HepG2 (cell line): ENCODE measurements at regions not wholly inside any gene's neighbourhood (a gene's known extent, or its start where the extent isn't known, plus 50 kb on each side); places are given as distances from the start of the nearest gene placed in this dataset.

Source experiments
- ATAC-seq: fragments of 200-7000 bp; cut with Tn5 transposase; 3 replicates; pipeline ENCODE4 v1.9.1; 2020; ENCODE audit warnings: mild to moderate bottlenecking, moderate library complexity
- BruUV-seq: library from RNA; stranded (reverse); fragments of 400-500 nt; replicated peaks from 2 replicates; lab custom pipeline; 2021; lab: Mats Ljungman, UMichigan
- CTCF ChIA-PET: fragments of 300-600 bp; formaldehyde crosslinking; extraction: SDS; loops from one replicate; lab custom pipeline; 2021; ENCODE audit warnings: low total read pairs, inconsistent platforms, low intra/inter-chr PET ratio; lab: Yijun Ruan, JAX
- POLR2A ChIA-PET: fragments of 350-600 bp; sonication (Branson Sonifier 250); formaldehyde crosslinking; loops from one replicate; lab custom pipeline; 2020; ENCODE audit warnings: antibody characterized with exemption, inconsistent platforms; lab: Yijun Ruan, JAX
- DNase-seq: peaks from one replicate; pipeline ENCODE4 v3.0.0-alpha.2; 2015; ENCODE audit warnings: low spot score
- FAIRE-seq: peaks from 3 replicates; lab custom pipeline; 2011; peaks lifted over from hg19 to GRCh38; lab: Jason Lieb, UNC
- H2AFZ ChIP-seq: one replicate; pipeline ENCODE4 v1.6.1; 2011; ENCODE audit warnings: low read length, inconsistent platforms
- H3K27ac ChIP-seq: fragments of 300-600 bp; 3 replicates; pipeline ENCODE4 v1.8.0; 2011; ENCODE audit warnings: mixed run types, mild to moderate bottlenecking, mixed read lengths, low read length, inconsistent platforms; ENCODE audit not compliant: insufficient read depth; ENCODE audit errors: extremely low read length
- H3K27me3 ChIP-seq, 2 experiments: fragments of 200-600 bp in 1 of 2; 2 replicates in 1 of 2; 3 replicates in 1 of 2; pipeline versions ENCODE4 v1.6.0 to v1.8.0; 2011; ENCODE audit warnings: low read length in 2 of 2, mild to moderate bottlenecking in 2 of 2, moderate library complexity in 2 of 2, inconsistent platforms in 1 of 2; ENCODE audit not compliant: insufficient read depth in 2 of 2, control insufficient read depth in 1 of 2
- H3K36me3 ChIP-seq, 2 experiments: fragments of 200-600 bp in 1 of 2; replicated peaks in 1 of 2; 2 replicates in 1 of 2; 3 replicates in 1 of 2; pipeline versions ENCODE4 v1.5.1 to v1.8.0; 2011; ENCODE audit warnings: low read length in 2 of 2, inconsistent platforms in 1 of 2; ENCODE audit not compliant: insufficient read depth in 2 of 2, control insufficient read depth in 1 of 2
- H3K4me1 ChIP-seq: 2 replicates; pipeline ENCODE4 v1.5.1; 2012; ENCODE audit warnings: low read length, inconsistent platforms; ENCODE audit not compliant: insufficient read depth
- H3K4me2 ChIP-seq: 2 replicates; pipeline ENCODE4 v1.6.0; 2011; ENCODE audit warnings: low read depth, low read length, inconsistent platforms
- H3K4me3 ChIP-seq, 3 experiments: fragments of 200-600 bp in 1 of 3; sonication (generic), shearing (Covaris generic) in 1 of 3; replicated peaks in 1 of 3; 2 replicates each; pipeline ENCODE4 v1.5.1; 2011 to 2016; ENCODE audit warnings: low read length in 3 of 3, inconsistent platforms in 2 of 3, low read depth in 2 of 3, mild to moderate bottlenecking in 2 of 3, control low read depth in 1 of 3, mixed read lengths in 1 of 3; ENCODE audit not compliant: insufficient read depth in 1 of 3
- H3K79me2 ChIP-seq: one replicate; pipeline ENCODE4 v1.6.1; 2011; ENCODE audit warnings: low read length, inconsistent platforms; ENCODE audit not compliant: insufficient read depth
- H3K9ac ChIP-seq: 2 replicates; pipeline ENCODE4 v1.6.0; 2011; ENCODE audit warnings: mild to moderate bottlenecking, low read depth, low read length, inconsistent platforms; ENCODE audit not compliant: insufficient read depth
- H3K9me3 ChIP-seq: 2 replicates; pipeline ENCODE4 v1.5.1; 2012; ENCODE audit warnings: mild to moderate bottlenecking, low read length
- H4K20me1 ChIP-seq: 2 replicates; pipeline ENCODE4 v1.6.0; 2011; ENCODE audit warnings: inconsistent platforms, mild to moderate bottlenecking, low read length, moderate library complexity; ENCODE audit not compliant: insufficient read depth
- ATF3 ChIP-seq: sonication (generic); formaldehyde crosslinking; IDR thresholded peaks from 2 replicates; pipeline ENCODE4 v1.4.0; 2020; ENCODE audit warnings: missing genetic modification reagents
- CEBPB ChIP-seq: IDR thresholded peaks from 2 replicates; pipeline ENCODE4 v1.6.1; 2011; ENCODE audit warnings: low read depth, low read length, improper control_type of control experiment, borderline replicate concordance
- CREBL2 ChIP-seq: sonication (generic); formaldehyde crosslinking; IDR thresholded peaks from 2 replicates; pipeline ENCODE4 v1.8.1; 2023; ENCODE audit warnings: missing genetic modification reagents, mild to moderate bottlenecking, borderline replicate concordance
- MAFK ChIP-seq, 2 experiments: IDR thresholded peaks in 1 of 2; conservative IDR thresholded peaks in 1 of 2; 2 replicates each; pipeline ENCODE4 v1.6.1; 2011; ENCODE audit warnings: improper control_type of control experiment in 2 of 2, low read length in 2 of 2
- NONO ChIP-seq, 2 experiments: fragments of 450-650 bp in 1 of 2; sonication (generic) in 1 of 2; formaldehyde crosslinking in 1 of 2; IDR thresholded peaks in 1 of 2; conservative IDR thresholded peaks in 1 of 2; 2 replicates each; pipeline versions ENCODE4 v1.6.1 to v1.8.0; 2017 to 2022; ENCODE audit warnings: mild to moderate bottlenecking in 1 of 2, missing genetic modification reagents in 1 of 2, moderate library complexity in 1 of 2
- PBX2 ChIP-seq: IDR thresholded peaks from 2 replicates; pipeline ENCODE4 v1.6.1; 2016; ENCODE audit warnings: control low read depth
- POGK ChIP-seq: sonication (generic); formaldehyde crosslinking; conservative IDR thresholded peaks from 2 replicates; pipeline ENCODE4 v1.8.0; 2022; ENCODE audit warnings: mild to moderate bottlenecking, moderate library complexity, missing genetic modification reagents
- SOX6 ChIP-seq, 2 experiments: fragments of 450-650 bp in 1 of 2; sonication (generic) in 1 of 2; formaldehyde crosslinking in 1 of 2; IDR thresholded peaks; 2 replicates each; pipeline versions ENCODE4 v1.4.0 to v1.6.1; 2017 to 2020; ENCODE audit warnings: antibody characterized with exemption in 1 of 2, mild to moderate bottlenecking in 1 of 2, missing genetic modification reagents in 1 of 2
- SP1 ChIP-seq, 2 experiments: fragments of 450-650 bp in 1 of 2; sonication (generic) in 1 of 2; formaldehyde crosslinking in 1 of 2; IDR thresholded peaks; 2 replicates each; pipeline versions ENCODE4 v1.4.0 to v1.6.1; 2016 to 2020; ENCODE audit warnings: missing genetic modification reagents in 1 of 2
- TBX2 ChIP-seq: sonication (generic); formaldehyde crosslinking; IDR thresholded peaks from 2 replicates; pipeline ENCODE4 v1.5.0; 2020; ENCODE audit warnings: missing genetic modification reagents, mild to moderate bottlenecking, borderline replicate concordance
- ZBED4 ChIP-seq: sonication (generic); formaldehyde crosslinking; IDR thresholded peaks from 2 replicates; pipeline ENCODE4 v1.4.0; 2020; ENCODE audit warnings: missing genetic modification reagents, borderline replicate concordance
- ZKSCAN5 ChIP-seq: sonication (generic); formaldehyde crosslinking; IDR thresholded peaks from 2 replicates; pipeline ENCODE4 v1.5.1; 2020; ENCODE audit warnings: mild to moderate bottlenecking, missing genetic modification reagents
- ZNF160 ChIP-seq: sonication (generic); formaldehyde crosslinking; IDR thresholded peaks from 2 replicates; pipeline ENCODE4 v1.8.0; 2022; ENCODE audit warnings: mild to moderate bottlenecking, inconsistent platforms, missing genetic modification reagents
- ZNF205 ChIP-seq: IDR thresholded peaks from 2 replicates; pipeline ENCODE4 v1.6.1; 2018; ENCODE audit warnings: missing biosample characterization, missing genetic modification reagents
- ZNF326 ChIP-seq: sonication (generic); formaldehyde crosslinking; IDR thresholded peaks from 2 replicates; pipeline ENCODE4 v1.4.0; 2020; ENCODE audit warnings: missing genetic modification reagents, borderline replicate concordance
- ZNF564 ChIP-seq: sonication (generic); formaldehyde crosslinking; IDR thresholded peaks from 2 replicates; pipeline ENCODE4 v1.8.1; 2023; ENCODE audit warnings: mild to moderate bottlenecking, missing genetic modification reagents
- ZNF703 ChIP-seq: sonication (generic); formaldehyde crosslinking; IDR thresholded peaks from 2 replicates; pipeline ENCODE4 v1.5.1; 2020; ENCODE audit warnings: missing genetic modification reagents, mild to moderate bottlenecking, moderate library complexity, borderline replicate concordance
- WGBS: methylation state at CpG from one replicate; pipeline ENCODE4 v1.1.6; 2017; ENCODE audit warnings: low lambda C conversion rate; 5-methylcytosine and 5-hydroxymethylcytosine counted together
- in situ Hi-C: cut with HindIII; loops from 2 replicates; pipeline ENCODE4 v1.10.0; 2017; ENCODE audit warnings: low pct_unique_long_range_greater_than_20kb; ENCODE audit not compliant: extremely low pct_ligation_motif_present
- intact Hi-C: fragments of 100-400 bp; cut with micrococcal nuclease; formaldehyde crosslinking; loops from one replicate; pipeline ENCODE4 v1.10.0; 2022; ENCODE audit not compliant: unreplicated experiment

- peak; percentile 82 for FAIRE-seq
- DNase-seq, result peak; percentile 87
- intact Hi-C loops, result no loop called here
- Histone ChIP-seq H3K27me3 (0 out of 5 replicates have a peak, but pooled peaks cover 0 to 3% of the 10 kb centered on the region in 2 experiments), H3K4me3 (no peak overlapping the region), H3K4me2 (peak overlapping the region; percentile 51), H3K9ac (no peak overlapping the region), H3K9me3 (no peaks in the 10 kb centered on the region), H2AFZ (no peak overlapping the region), H3K4me1 (peaks cover 27% of the 10 kb centered on the region), H3K36me3 (no peaks in the 10 kb centered on the region), H4K20me1 (no peaks in the 10 kb centered on the region), H3K79me2 (no peaks in the 10 kb centered on the region), H3K27ac (no peak overlapping the region)
- peak; percentile 76 for ATAC-seq
- CTCF ChIA-PET, result no interaction called here
- 0% methylated on average over 2 of the region's 2 CpGs for WGBS
- POLR2A ChIA-PET, result no interaction called here
- no TSS peak for BruUV-seq
- in situ Hi-C loops, result no loop called here
- TF ChIP-seq ATF3 (CRISPR knock-in tag) (peak; percentile 57; the same call in 1 of the 2 replicates), ZKSCAN5 (CRISPR knock-in tag) (no peak), SOX6 (IDR thresholded peaks at IDR 0.05) (no peak), SOX6 (CRISPR knock-in tag; IDR thresholded peaks at IDR 0.05) (peak; percentile 75), ZNF326 (CRISPR knock-in tag) (no peak), SP1 (IDR thresholded peaks at IDR 0.05) (no peak), SP1 (CRISPR knock-in tag; IDR thresholded peaks at IDR 0.05) (no peak), CEBPB (peak; percentile 51; the same call in 1 of the 2 replicates), POGK (0 out of 2 replicates have a peak, but pooled peaks have one; percentile 46), ZNF205 (CRISPR knock-in tag) (no peak), MAFK (conservative IDR thresholded peaks at IDR 0.05 in 1 of 2, IDR thresholded peaks at IDR 0.05 in 1 of 2; ENCODE audit: low read length in 2 of 2) (no peak), NONO (IDR thresholded peaks at IDR 0.05) (no peak), NONO (CRISPR knock-in tag; conservative IDR thresholded peaks at IDR 0.05) (no peak), ZNF160 (CRISPR knock-in tag) (no peak), CREBL2 (CRISPR knock-in tag) (no peak), ZBED4 (CRISPR knock-in tag) (no peak), TBX2 (CRISPR knock-in tag) (0 out of 2 replicates have a peak, but pooled peaks have one; percentile 32), ZNF564 (CRISPR knock-in tag) (no peak), ZNF703 (no peak), PBX2 (CRISPR knock-in tag) (no peak)
These were observed 321.5 kb downstream of the PCNX1 start for GRCh38 chr14:71228711-71229110.
